ENCODE measurements at regions not wholly inside any gene's neighbourhood (a gene's known extent, or its start where the extent isn't known, plus 50 kb on each side); places are given as distances from the start of the nearest gene placed in this dataset.

DNA sequence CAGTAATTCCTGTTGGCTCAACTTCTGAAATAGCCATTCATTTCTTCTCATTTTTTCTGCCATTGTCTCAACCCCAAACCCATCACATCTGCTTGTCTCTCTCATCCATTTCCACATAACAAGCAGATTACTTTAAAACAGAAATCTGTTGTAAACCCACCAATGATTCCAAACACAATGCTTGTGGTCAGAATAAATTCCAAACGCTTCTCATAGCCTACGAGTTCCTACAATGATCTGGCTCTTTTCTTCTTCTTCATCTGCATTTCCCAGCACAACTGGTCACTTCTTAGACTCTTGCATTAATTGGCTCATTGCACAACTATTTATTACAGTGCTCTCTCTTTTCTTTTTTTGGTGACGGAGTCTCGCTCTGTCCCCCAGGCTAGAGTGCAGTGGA, 364.1 kb downstream of the GATA3 start:
- DNase-seq (ENCODE audit: low spot score) = no peak

DNA sequence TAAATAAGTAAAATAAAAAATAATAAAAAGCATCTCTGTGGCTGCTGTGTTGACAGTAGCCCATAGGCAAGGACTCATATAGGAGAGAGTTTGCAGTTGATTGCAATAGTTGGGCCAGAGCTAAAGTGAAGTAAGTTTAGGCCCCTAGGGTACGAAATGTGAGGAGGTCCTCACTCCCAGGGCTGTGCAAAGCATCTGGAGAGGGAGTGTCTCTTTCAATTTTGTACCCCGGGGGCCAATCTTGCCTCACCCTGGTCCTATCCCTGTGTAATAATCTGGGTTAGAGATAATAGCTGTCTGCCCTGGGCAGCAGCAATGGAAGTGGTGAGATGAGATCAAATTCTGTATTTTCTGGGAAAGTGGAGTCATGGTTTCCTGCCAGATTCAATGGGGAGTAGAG, 365.7 kb downstream of the GATA3 start:
- DNase-seq (ENCODE audit: low spot score) = no peak

DNA sequence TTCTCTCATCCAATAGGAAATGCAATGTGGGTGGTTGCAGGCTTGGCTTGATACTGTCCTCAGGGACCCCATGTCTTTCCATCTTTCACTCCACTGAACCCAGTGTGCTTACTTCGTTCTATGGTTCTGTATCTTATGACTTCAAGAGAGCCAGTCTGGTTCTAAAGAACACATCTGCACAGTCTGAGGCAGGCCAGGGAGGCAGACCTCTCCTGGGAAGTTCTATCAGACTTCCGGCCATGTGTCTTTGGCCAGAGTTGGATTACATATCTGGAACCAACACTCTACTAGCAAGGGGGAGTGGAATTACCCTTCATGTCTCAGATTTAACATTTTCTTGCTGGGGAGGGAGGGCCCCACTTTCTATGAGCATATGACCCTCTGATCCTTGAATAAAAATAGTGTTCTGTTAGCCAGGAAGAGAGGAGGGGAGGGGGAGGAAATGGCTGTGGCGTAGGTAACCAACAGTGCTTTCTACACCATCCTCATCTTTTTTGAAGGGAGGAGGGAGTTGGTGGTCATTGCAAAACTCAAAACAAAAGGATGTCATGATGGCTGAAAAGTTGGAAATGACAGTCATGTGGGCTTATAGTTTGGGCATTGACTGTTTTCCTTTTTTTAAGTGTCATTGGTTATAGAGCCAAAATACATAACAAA, 370.2 kb downstream of the GATA3 start:
- no peak for DNase-seq (ENCODE audit: low spot score)

DNA sequence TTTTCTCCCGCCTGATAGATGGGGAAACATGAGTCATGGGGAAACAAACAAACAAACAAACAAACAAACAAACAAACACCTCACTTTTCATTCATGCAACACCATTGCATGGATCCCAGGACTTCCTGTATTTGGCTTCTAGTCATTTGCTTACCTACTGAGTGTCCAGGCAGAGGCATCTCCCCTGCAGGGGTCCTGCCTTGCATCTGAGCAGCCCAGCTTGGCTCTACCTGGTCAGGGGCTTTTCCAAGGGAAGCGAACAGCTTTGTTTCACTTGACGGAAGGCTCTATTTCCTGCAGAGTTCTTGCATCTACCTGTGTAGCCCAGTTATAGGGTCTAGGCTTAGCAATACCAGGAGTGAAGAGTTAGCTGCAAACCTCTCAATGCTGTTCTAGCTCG, 374.2 kb downstream of the GATA3 start:
- no peak for DNase-seq (ENCODE audit: low spot score)

DNA sequence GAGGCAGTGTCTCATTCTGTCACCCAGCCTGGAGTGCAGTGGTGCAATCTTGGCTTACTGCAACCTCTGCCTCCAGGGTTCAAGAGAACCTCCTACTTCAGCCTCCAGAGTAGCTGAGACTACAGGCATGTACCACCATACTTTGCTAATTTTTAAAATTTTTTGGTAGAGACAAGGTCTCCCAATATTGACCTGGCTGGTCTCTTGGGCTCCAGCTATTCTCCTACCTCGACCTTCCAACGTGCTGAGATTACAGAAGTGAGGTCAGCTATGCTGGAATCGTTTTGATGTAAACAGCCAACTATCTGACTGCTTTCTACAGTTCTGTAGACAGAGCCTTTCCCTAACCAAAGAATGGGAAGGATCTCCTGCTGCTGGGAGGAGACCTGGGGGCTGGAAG, 375.8 kb downstream of the GATA3 start:
- no peak for DNase-seq (ENCODE audit: low spot score)

DNA sequence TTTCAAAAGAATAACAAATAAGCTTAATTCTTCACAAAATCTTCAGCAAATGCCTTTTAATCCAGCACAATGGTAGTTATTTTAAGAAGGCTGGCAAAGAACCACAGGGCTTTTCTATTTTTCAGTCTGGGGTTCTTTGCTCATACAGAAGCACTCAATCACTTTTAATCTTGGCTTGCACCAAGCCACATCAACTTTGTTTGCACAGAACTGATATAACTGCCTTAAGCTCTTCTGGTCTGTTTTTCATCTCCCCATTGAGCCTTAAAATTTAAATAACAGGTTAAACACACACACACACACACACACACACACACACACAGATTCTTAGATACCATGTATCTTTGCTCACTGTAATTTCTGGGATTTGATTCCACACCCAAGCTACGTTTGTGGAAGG, 377.0 kb downstream of the GATA3 start:
- no peak for DNase-seq (ENCODE audit: low spot score)

DNA sequence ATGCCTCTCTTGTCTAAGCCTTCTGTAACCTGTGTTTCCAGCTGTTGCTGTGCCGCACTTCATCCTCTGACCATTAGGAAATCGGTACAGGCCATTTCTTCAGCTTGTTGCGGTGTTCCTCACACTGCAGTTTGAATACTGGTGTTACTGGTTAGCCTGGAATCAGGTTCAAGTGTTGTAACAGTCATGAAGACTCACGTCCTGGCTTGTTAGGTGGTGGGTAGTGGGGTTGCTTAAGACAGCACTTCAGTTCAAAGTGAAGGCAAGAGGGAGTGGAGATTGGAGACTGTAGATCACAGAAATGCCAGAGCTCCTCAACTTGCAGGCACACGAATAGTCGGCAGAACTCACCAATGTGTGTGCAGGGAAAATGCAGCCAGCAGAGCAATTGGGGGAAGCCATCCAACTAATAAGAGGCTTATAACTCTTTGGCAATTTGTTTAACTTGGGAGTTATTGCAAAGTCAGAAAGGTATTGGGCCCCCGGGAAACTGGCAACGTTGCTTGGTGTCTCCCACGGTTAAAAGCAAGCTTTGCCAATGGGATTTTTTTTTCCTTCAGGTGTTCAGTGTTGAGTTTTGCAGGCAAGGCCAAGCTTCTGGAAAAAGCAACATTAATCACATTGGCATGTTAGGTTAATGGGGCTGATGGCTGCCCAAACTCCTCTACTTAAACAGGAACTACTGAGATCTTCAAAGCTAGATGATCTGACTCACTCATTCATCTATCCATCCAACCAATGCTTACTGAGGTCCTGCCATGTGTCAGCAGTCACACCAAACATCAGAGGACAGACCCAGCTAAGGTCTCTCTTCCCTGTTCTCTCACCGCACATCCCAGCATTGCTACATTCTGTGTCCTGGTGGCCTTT, 380.9 kb downstream of the GATA3 start:
- no peak for DNase-seq (ENCODE audit: low spot score)

DNA sequence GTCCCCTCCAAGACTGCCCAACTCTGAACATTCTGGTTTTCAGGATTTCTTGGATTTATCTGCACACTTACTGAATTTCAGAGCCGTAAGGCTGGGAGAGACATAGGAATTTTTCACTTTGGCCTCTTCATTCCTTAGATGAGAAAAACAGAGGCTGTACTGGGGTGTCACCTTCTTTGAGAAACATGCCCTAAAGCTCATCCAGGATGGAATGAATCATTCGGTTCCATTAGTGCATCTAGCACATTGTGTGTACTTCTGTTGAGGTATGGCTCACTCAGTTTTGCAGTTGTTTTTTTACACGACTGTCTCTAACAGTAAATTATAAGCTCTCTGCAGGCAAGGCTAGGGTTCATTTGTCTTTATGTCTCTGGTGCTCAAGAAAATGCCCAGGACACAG, 383.4 kb downstream of the GATA3 start:
- no peak for DNase-seq (ENCODE audit: low spot score)

DNA sequence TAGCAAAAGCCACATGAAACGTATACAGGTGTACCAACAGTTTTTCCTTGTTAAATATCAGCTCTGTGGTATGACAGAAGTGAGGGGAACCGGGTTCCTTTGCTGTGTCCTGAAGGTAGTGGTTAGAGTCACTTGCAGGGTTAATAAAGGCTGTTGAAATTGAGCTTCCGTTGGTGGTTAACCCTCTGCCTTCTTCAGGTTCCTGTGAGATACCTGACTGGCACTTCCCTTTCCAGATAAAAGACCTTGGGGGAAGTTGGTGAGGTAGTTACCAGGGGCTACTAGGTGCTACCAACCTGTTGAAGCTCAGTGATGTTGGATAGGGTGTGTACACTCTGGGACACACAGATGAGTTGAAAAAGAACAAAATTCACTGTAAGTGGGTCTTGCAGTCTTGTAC, 384.1 kb downstream of the GATA3 start:
- no peak for DNase-seq (ENCODE audit: low spot score)

DNA sequence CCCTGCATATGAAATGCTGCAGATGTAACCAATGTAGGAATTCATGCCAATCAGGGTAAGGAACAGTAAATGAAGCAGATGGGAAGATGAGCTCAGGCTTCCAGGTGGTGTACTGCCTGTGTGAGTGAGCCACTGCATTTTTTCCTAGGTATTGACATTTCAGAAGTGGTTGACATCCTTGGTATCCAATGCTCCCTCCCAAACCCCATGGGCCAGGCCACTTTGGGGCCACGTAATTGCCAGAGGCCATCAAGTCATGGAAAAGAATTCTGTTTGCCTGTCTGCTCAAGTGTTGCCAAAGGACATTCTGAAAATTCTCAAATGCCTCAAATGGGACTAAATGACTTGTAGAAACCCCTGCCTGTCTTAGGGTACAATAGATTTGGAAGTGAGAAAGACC, 384.6 kb downstream of the GATA3 start:
- DNase-seq (ENCODE audit: low spot score) = no peak

DNA sequence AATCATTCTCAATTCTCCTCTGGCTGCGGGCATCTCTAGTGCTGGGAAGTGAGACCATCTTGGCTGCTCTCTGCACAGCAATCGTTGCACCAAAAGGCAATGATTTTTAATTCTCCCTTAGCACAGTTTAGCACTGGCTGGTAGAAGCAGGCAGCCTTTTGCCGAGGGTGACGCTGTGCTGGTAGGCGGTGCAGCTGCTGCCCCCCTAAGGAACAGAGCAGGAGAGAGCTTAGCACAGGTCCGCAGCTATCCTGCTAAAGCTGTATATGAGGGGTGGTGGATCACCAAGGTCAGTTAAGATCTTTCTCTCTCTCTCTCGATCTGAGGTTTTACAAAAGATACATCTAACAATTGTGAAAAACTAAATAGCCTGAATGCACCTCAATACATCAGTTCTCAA, 390.1 kb downstream of the GATA3 start:
- DNase-seq (ENCODE audit: low spot score) = no peak

DNA sequence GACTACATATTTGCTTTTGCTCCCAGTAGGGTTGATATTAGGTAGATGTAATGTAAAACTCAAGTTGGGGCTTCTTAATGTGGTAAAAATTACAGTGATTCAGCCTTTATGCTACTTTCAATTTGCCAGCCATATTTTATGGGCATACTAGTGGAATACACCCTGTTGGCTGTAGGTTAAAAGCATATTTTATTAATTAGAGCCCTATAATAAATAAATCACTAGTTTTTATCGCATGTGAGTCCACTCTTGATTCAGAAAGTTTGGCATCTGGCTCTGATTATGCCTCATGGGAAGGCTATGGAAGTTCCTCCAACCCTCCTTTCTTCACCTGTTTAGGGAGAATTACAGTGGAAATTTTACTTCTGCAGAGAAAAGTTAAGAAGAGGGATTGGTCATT, 390.9 kb downstream of the GATA3 start:
- no peak for DNase-seq (ENCODE audit: low spot score)

DNA sequence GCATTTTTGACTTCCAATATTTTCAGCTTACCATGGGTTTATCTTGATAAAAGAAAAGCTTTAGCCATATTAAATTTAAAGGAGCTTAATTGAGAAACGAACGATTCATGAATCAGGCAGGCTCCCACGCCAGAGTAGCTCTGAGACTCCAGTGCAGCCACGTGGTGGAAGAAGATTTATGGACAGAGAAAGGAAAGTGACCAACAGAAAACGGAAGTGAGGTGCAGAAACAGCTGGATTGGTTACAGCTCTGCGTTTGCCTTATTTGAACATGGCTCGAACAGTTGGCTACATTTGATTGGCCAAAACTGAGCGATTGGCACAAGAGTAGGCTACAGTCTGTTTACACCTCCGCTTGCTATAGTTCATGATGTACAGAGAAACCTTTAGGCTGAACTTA, 395.4 kb downstream of the GATA3 start:
- no peak for DNase-seq (ENCODE audit: low spot score)

DNA sequence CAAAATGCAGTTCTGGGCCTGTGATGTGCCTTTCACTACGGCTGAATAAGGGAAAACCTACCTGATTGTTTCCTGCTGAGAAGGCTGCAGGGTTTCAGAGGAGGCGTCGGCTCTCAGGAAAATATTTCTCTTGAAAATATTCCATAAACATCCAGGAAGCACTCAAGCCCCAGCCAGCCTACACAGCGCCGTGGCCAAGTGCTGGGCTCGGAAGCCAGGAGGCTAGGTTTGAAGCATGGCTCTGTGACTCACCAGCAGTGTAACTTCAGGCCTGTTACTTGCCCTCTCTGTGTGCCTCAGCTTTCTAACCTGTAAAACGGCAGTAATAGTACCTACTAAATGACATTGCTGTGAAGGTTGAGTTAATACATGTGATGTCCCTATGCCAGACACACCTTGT, 399.1 kb downstream of the GATA3 start:
- no peak for DNase-seq (ENCODE audit: low spot score)

DNA sequence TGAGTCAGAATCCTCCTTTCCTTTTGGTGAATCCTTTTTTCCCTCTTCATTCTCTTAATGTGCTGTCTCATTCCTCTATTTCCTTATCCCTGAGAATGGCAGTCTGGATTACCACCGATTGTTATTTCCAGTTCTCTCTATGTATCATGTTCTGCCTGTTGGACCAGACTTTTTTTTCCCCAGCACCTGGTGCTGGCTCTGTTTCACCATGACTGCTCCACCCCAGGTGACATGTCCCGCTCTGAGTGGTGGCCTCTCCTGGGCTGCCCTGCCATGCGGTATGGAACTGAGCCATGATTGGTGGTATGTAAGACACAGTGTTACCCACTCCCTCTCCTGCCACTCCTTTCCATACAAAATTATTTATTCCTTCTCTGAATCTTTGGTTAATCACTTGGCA, 399.9 kb downstream of the GATA3 start:
- DNase-seq (ENCODE audit: low spot score) = no peak

DNA sequence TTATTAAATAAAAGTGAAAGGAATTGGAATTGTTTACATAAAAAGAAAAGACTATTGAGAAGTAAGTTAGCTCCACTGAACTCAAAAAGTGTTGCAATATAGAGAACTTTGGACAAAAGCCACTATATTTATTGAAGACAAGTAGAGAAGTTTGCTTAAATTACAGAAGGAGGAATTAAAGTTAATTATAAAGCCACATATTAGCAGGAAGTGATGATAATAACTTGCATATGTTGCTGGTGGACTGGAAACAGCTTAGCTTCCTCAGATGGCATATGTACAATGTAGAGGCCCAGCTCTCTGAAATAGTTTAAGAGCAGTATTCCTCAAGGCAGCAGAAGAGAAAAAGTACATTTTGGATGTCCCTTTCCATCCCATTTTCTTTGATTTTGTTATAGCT, 400.7 kb downstream of the GATA3 start:
- DNase-seq (ENCODE audit: low spot score) = no peak

DNA sequence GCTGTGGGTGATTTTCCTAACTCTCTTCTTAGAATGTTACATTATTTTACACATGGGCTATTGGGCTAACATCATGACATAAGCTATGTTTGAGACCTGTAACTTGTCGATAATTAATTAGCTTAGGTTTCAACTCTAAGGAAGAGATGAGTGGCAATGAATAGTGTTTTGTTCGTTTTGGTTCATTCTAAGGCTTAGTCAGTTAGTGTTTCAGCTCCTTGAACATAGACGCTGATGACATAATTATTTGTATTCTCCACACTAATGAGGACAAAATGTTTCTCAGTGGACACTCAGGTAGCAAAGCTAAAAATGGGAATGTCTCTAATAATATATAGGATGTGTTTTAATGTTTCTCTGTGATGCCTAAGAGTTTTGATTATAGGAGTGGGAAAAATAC, 401.9 kb downstream of the GATA3 start:
- DNase-seq (ENCODE audit: low spot score) = no peak

DNA sequence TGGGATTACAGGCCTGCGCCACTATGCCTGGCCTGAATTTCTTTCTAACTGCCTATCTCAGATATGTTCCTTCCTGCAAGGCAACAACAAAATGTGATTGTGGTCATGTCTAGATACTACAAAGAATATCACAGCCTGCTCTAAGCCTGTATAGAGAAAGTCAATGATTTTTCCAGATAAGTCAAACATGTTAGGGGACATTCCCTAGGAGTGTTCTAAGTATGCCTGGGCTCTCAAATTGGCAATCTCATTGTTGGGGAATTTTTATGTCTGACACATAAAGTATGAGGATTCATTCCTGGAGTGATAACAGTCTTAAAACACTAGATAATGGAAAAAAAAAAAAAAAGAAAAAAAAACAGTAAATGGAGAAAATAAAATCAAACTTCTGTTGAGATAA, 406.1 kb downstream of the GATA3 start:
- DNase-seq (ENCODE audit: low spot score) = no peak

DNA sequence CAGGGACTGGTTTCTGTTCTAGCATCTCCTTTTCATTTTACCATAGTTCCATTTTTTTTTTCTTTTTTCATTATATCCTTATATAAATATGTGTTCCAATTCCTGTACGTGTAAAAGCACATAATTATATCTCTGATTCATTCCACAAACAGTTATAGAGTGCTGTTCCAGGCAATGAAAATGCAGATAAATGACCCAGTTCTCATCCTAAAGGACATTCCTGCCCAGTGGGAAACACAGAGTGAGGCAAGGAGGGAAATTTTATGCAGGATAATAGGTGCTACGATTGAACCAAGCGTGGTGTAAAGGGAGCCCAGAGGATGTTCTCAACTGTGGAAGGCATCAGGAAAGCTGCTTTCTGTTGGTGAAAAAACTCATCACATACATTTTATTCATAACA, 408.1 kb downstream of the GATA3 start:
- DNase-seq (ENCODE audit: low spot score) = no peak

DNA sequence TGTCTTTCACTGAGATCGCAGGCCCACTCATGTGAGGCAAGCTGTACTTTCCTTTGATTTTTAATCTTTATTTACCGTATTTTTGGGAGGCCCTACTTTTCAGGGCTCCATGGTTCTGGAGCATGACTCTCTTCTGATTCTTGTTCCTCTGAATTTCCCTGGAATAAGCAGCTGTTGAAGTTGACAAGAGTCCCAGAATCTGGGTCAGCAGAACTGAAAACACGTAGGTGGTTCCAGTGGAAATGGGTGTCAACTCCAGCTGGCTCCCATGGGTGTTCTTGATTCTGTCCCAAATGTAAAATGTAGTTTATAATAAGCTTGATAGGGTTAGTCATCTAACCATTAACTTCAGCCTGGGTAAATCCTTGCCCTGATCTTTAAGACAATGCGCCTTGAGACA, 409.4 kb downstream of the GATA3 start:
- DNase-seq (ENCODE audit: low spot score) = no peak

DNA sequence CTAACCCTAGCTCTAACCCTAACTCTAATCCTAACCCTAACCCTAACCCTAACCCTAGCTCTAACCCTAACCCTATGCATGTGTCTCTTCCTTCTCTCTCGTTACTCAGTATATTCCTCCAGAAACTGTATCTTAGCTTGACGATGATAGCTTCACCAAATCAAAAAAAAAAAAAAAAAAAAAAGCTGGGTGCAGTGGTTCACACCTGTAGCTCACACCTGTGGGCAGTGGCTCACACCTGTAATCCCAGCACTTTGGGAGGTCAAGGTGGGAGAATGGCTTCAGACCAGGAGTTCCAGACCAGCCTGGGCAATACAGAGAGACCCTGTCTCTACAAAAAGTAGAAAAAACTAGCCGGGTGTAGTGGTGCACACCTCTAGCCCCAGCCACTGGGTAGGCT, 414.0 kb downstream of the GATA3 start:
- no peak for DNase-seq (ENCODE audit: low spot score)

DNA sequence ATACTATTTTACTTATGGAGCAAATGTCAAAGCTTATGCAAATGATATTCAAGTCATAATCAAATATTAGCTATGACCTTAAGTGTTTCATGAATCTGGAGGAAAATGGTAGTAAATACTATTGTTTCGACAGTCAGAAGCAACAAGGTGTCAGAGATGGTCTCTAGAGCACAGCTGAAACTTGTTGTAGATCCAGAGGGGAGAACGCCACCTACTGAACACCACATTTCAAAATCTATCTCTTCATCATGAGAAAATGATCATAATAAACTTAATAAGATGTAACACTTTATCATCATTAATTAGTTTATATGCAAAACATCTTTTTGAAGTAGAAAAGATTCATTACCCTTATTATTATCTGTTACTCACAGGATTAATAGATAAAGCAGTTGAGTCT, 418.7 kb downstream of the GATA3 start:
- no peak for DNase-seq (ENCODE audit: low spot score)

DNA sequence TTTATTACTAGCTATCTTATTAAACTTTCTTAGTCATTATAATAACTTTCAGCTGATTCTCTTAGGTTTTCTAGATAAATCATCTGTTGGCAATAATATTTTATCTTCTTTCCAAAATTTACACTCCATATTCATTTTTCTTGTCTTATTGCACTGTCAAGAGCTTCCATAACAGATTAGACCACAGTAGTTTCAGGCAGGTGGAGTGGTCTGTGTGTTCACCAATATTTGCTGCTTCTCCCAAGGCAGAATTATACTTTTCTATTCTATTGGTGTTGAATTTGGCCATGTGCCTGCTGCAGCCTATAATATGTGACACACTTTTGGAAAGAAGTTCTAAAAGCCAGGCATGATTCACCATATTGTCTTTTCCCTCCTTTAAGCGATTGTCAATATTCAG, 422.8 kb downstream of the GATA3 start:
- no peak for DNase-seq (ENCODE audit: low spot score)
